Endothelial cell (in vitro differentiated cells): ENCODE measurements at regions not wholly inside any gene's neighbourhood (a gene's known extent, or its start where the extent isn't known, plus 50 kb on each side); places are given as distances from the start of the nearest gene placed in this dataset.

Source experiments
- DNase-seq: peaks from one replicate; pipeline ENCODE4 v3.0.0; 2021; ENCODE audit warnings: low spot score
- H3K27ac Mint-ChIP-seq: one replicate; pipeline ENCODE4 v1.8.0; 2021; ENCODE audit warnings: mixed read lengths, inconsistent platforms; ENCODE audit not compliant: unreplicated experiment
- H3K27me3 Mint-ChIP-seq: one replicate; pipeline ENCODE4 v1.8.0; 2021; ENCODE audit warnings: mild to moderate bottlenecking, moderate library complexity, mixed read lengths, inconsistent platforms; ENCODE audit not compliant: unreplicated experiment
- H3K36me3 Mint-ChIP-seq: one replicate; pipeline ENCODE4 v1.8.0; 2021; ENCODE audit warnings: mild to moderate bottlenecking, low read depth, mixed read lengths, inconsistent platforms; ENCODE audit not compliant: unreplicated experiment
- H3K4me1 Mint-ChIP-seq: one replicate; pipeline ENCODE4 v1.8.0; 2021; ENCODE audit warnings: mild to moderate bottlenecking, mixed read lengths, inconsistent platforms; ENCODE audit not compliant: unreplicated experiment
- H3K4me3 Mint-ChIP-seq: one replicate; pipeline ENCODE4 v1.8.0; 2021; ENCODE audit warnings: mild to moderate bottlenecking, mixed read lengths, inconsistent platforms; ENCODE audit not compliant: unreplicated experiment
- H3K9me3 Mint-ChIP-seq: one replicate; pipeline ENCODE4 v1.8.0; 2021; ENCODE audit warnings: mixed read lengths, inconsistent platforms; ENCODE audit not compliant: unreplicated experiment
- CTCF ChIP-seq: fragments of 200-600 bp; sonication (generic); IDR thresholded peaks from one replicate; pipeline ENCODE4 v1.5.0; 2021; ENCODE audit warnings: antibody characterized with exemption; ENCODE audit not compliant: unreplicated experiment

DNA sequence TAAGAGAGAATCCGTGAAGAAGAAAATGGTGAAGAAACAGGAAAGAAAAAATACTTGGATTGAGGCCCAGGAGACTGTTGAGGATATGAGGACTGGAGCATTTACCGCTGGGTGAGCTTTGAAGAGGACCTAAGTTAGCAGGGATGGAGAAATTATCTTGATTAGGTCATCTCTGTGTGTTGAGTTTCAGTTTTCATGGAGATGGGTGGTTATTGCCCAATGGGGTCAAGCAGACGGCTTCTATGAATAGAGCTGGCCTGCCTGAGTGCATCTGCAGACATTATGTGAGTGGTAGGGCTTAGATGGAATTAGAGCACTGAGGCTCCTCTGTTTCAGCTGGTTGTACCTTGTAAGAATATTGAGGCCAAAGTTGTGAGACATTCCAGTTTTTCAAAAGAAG is 245.4 kb upstream of the FBXL7 start:
- no peaks in the 10 kb centered on the region for H3K27me3 Mint-ChIP-seq
- H3K36me3 Mint-ChIP-seq: no peaks in the 10 kb centered on the region
- TF ChIP-seq CTCF: no peak
- H3K4me3 Mint-ChIP-seq: no peak overlapping the region
- DNase-seq: no peak
- H3K4me1 Mint-ChIP-seq: peaks cover 17% of the 10 kb centered on the region
- H3K27ac Mint-ChIP-seq: no peak overlapping the region
- no peaks in the 10 kb centered on the region for H3K9me3 Mint-ChIP-seq

DNA sequence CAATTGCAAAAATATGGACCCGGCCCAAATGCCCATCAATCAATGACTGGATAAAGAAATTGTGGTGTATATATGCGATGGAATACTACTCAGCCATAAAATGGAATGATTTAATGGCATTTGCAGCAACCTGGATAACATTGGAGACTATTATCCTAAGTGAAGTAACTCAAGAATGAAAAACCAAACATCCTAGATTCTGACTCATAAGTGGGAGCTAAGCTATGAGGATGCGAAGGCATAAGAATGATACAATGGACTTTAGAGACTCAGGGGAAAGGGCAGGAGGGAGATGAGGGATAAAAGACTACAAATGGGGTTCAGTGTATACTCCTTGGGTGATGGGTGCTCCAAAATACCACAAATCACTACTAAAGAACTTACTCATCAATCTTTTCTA is 247.6 kb upstream of the FBXL7 start:
- no peaks in the 10 kb centered on the region for H3K27me3 Mint-ChIP-seq
- no peak for DNase-seq
- H3K4me3 Mint-ChIP-seq: no peak overlapping the region
- H3K36me3 Mint-ChIP-seq: no peaks in the 10 kb centered on the region
- H3K27ac Mint-ChIP-seq: no peak overlapping the region
- H3K4me1 Mint-ChIP-seq: peaks cover 3% of the 10 kb centered on the region
- TF ChIP-seq CTCF: no peak
- H3K9me3 Mint-ChIP-seq: no peaks in the 10 kb centered on the region

GRCh38 chr5:15249152-15249551 is 250.8 kb upstream of the FBXL7 start:
- H3K36me3 Mint-ChIP-seq: no peaks in the 10 kb centered on the region
- no peak overlapping the region for H3K4me3 Mint-ChIP-seq
- no peak for TF ChIP-seq CTCF
- H3K9me3 Mint-ChIP-seq: no peaks in the 10 kb centered on the region
- no peak for DNase-seq
- no peaks in the 10 kb centered on the region for H3K27me3 Mint-ChIP-seq
- H3K27ac Mint-ChIP-seq: no peak overlapping the region
- H3K4me1 Mint-ChIP-seq: peaks cover 3% of the 10 kb centered on the region

DNA sequence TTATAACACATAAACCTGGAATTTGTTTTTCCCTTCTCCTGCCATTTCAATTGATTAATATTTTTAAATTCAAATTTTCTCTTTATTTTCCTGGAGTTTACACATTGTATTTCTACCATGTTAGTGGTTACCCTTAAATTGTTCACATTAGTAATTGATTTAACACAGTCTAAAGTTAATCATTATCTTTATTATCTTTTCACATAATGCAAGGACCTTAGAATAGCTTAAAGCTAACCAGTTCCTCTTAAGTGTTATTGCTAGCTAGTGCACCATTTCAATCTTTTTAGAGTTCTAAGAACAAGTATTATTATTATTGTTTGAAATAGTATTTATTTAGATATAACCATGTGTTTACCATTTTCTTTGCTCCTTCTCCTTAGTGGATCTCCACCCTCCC is 251.2 kb upstream of the FBXL7 start:
- H3K27ac Mint-ChIP-seq: no peak overlapping the region
- H3K4me3 Mint-ChIP-seq: no peak overlapping the region
- TF ChIP-seq CTCF: no peak
- H3K9me3 Mint-ChIP-seq: no peaks in the 10 kb centered on the region
- peaks cover 3% of the 10 kb centered on the region for H3K4me1 Mint-ChIP-seq
- H3K27me3 Mint-ChIP-seq: no peaks in the 10 kb centered on the region
- DNase-seq: no peak
- H3K36me3 Mint-ChIP-seq: no peaks in the 10 kb centered on the region

GRCh38 chr5:15245913-15246312 is 254.1 kb upstream of the FBXL7 start:
- TF ChIP-seq CTCF: no peak
- Mint-ChIP-seq H3K4me1 (peaks cover 3% of the 10 kb centered on the region), H3K27ac (no peak overlapping the region), H3K9me3 (no peaks in the 10 kb centered on the region), H3K4me3 (no peak overlapping the region), H3K27me3 (no peaks in the 10 kb centered on the region), H3K36me3 (no peaks in the 10 kb centered on the region)
- no peak for DNase-seq
